Natural killer cell (primary cell): ENCODE measurements at regions not wholly inside any gene's neighbourhood (a gene's known extent, or its start where the extent isn't known, plus 50 kb on each side); places are given as distances from the start of the nearest gene placed in this dataset.

Source experiments
- ATAC-seq, 3 donors: fragments of 150-1000 bp in 2 of 3; fragments of 200-7000 bp in 1 of 3; cut with Tn5 transposase; 1 replicate in 1 of 3; 2 replicates in 2 of 3; pipeline ENCODE4 v1.10.0; 2021; ENCODE audit warnings: mild to moderate bottlenecking in 2 of 3, moderate library complexity in 2 of 3
- DNase-seq, 2 donors: peaks; one replicate each; pipeline versions ENCODE4 v3.0.0 to v3.0.0-alpha.2; 2013 to 2021; ENCODE audit warnings: mixed read lengths in 1 of 2
- H3K27ac ChIP-seq: one replicate; pipeline ENCODE4 v1.5.1; 2013; ENCODE audit warnings: mild to moderate bottlenecking, low read length
- H3K27me3 ChIP-seq: one replicate; pipeline ENCODE4 v1.6.1; 2013; ENCODE audit warnings: low read length; ENCODE audit not compliant: control insufficient read depth, insufficient read depth
- H3K36me3 ChIP-seq: one replicate; pipeline ENCODE4 v1.6.1; 2013; ENCODE audit warnings: low read length; ENCODE audit not compliant: control insufficient read depth, insufficient read depth
- H3K4me1 ChIP-seq: one replicate; pipeline ENCODE4 v1.6.1; 2013; ENCODE audit warnings: low read length; ENCODE audit not compliant: control insufficient read depth, insufficient read depth
- H3K4me3 ChIP-seq: one replicate; pipeline ENCODE4 v1.5.1; 2013; ENCODE audit warnings: low read length
- H3K9me3 ChIP-seq: one replicate; pipeline ENCODE4 v1.6.1; 2013; ENCODE audit warnings: low read length; ENCODE audit not compliant: control insufficient read depth, insufficient read depth
- H3K27ac Mint-ChIP-seq, 2 donors: one replicate each; pipeline ENCODE4 v1.8.0; 2022; ENCODE audit warnings: mild to moderate bottlenecking in 2 of 2, mixed read lengths in 2 of 2, moderate library complexity in 1 of 2
- H3K27me3 Mint-ChIP-seq, 2 donors: one replicate each; pipeline ENCODE4 v1.8.0; 2022; ENCODE audit warnings: low read depth in 2 of 2, mixed read lengths in 2 of 2
- H3K36me3 Mint-ChIP-seq: one replicate; pipeline ENCODE4 v1.8.0; 2022; ENCODE audit warnings: mixed read lengths
- H3K4me1 Mint-ChIP-seq, 2 donors: one replicate each; pipeline ENCODE4 v1.8.0; 2022; ENCODE audit warnings: mixed read lengths in 2 of 2
- H3K4me3 Mint-ChIP-seq: one replicate; pipeline ENCODE4 v1.8.0; 2022; ENCODE audit warnings: mild to moderate bottlenecking, moderate library complexity, mixed read lengths
- H3K9me3 Mint-ChIP-seq, 2 donors: one replicate each; pipeline ENCODE4 v1.8.0; 2022; ENCODE audit warnings: mixed read lengths in 2 of 2
- WGBS: methylation state at CpG from one replicate; pipeline ENCODE4 v1.1.7; 2013; ENCODE audit warnings: missing lambda C conversion rate; ENCODE audit not compliant: insufficient coverage; 5-methylcytosine and 5-hydroxymethylcytosine counted together
- intact Hi-C: fragments of 100-400 bp; cut with micrococcal nuclease; formaldehyde crosslinking; loops from one replicate; pipeline ENCODE4 v1.14.2; 2022
- TF ChIP-seq, protein P1 (sequence below): fragments of 200-600 bp; IDR thresholded peaks from one replicate; pipeline ENCODE4 v1.8.0; 2022; ENCODE audit warnings: antibody characterized with exemption

DNA sequence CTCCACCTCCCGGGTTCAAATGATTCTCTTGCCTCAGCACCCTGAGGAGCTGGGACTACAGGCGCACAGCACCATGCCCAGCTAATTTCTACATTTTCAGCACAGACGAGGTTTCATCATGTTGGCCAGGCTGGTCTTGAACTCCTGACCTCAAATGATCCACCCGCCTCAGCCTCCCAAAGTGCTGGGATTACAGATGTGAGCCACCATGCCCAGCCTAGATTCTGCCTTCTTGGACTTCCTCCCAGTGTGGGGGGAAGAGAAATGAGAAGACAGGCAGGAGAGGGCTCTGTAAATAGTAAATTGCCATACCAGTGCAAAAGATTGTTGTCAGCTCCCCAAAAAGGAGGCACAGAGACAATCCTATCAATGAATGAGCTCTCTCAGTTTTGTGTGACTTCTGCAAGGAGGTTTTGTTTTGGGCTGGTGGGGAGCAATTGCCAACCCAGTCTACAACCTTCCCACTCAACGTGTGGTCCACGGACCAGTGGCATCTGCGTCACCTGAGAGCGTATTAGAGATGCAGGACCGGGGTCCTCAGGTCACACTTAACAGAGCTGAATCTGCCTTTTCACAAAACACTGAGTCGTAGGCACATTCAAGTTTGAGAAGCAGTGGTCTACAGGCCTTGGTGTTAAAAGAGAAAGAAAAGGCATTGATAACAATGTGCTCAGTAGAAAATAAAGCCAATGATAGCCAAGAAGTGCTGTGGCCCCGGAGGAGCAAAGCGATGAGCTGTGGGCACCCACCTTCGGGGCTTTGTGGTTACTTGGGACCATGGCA, 78.1 kb downstream of the MYCN start:
- Mint-ChIP-seq H3K4me1 (peaks cover 0 to 2% of the 10 kb centered on the region in 2 donors), H3K27ac (no peak overlapping the region), H3K36me3 (no peaks in the 10 kb centered on the region), H3K9me3 (no peaks in the 10 kb centered on the region), H3K4me3 (no peak overlapping the region), H3K27me3 (peaks cover 21 to 33% of the 10 kb centered on the region in 2 donors)
- TF ChIP-seq, protein P1, sequence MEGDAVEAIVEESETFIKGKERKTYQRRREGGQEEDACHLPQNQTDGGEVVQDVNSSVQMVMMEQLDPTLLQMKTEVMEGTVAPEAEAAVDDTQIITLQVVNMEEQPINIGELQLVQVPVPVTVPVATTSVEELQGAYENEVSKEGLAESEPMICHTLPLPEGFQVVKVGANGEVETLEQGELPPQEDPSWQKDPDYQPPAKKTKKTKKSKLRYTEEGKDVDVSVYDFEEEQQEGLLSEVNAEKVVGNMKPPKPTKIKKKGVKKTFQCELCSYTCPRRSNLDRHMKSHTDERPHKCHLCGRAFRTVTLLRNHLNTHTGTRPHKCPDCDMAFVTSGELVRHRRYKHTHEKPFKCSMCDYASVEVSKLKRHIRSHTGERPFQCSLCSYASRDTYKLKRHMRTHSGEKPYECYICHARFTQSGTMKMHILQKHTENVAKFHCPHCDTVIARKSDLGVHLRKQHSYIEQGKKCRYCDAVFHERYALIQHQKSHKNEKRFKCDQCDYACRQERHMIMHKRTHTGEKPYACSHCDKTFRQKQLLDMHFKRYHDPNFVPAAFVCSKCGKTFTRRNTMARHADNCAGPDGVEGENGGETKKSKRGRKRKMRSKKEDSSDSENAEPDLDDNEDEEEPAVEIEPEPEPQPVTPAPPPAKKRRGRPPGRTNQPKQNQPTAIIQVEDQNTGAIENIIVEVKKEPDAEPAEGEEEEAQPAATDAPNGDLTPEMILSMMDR: no peak
- Histone ChIP-seq H3K27me3 (peaks cover 4% of the 10 kb centered on the region), H3K27ac (no peak overlapping the region), H3K4me1 (no peaks in the 10 kb centered on the region), H3K36me3 (no peaks in the 10 kb centered on the region), H3K4me3 (no peak overlapping the region), H3K9me3 (no peaks in the 10 kb centered on the region)
- intact Hi-C loops: no loop called here
- WGBS: 88% methylated on average over 12 of the region's 13 CpGs
- no peak for ATAC-seq
- DNase-seq: no peak

DNA sequence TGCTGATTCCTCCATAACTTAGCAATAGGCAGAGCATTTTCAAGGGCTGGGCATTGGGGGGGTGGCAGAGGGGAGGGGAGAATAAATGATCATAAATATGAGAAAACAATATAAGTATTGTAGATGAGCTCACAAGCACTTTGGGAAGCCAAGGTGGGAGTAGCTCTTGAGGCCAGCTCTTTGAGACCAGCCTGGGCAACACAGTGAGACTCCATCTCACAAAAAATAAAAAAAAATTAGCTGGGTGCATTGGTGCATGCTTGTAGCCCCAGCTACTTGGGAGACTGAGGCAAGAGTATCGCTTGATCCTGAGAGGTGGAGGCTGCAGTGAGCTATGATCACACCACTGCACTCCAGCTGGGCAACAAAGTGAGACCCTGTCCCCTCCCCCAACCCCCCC, 75.9 kb downstream of the MYCN start:
- H3K27me3 ChIP-seq: peaks cover 7% of the 10 kb centered on the region
- no peaks in the 10 kb centered on the region for H3K4me1 ChIP-seq
- H3K9me3 Mint-ChIP-seq: no peaks in the 10 kb centered on the region
- ATAC-seq (no peak), DNase-seq (no peak)
- no peak overlapping the region for H3K27ac Mint-ChIP-seq
- no peak overlapping the region for H3K4me3 ChIP-seq
- H3K27ac ChIP-seq: no peak overlapping the region
- H3K27me3 Mint-ChIP-seq: peaks cover 20 to 32% of the 10 kb centered on the region in 2 donors
- H3K4me3 Mint-ChIP-seq: no peak overlapping the region
- TF ChIP-seq, protein P1: no peak
- no peaks in the 10 kb centered on the region for H3K9me3 ChIP-seq
- intact Hi-C loops: no loop called here
- H3K36me3 Mint-ChIP-seq: no peaks in the 10 kb centered on the region
- H3K36me3 ChIP-seq: no peaks in the 10 kb centered on the region
- no CpG with 5 or more reads among the region's 1 CpG for WGBS
- H3K4me1 Mint-ChIP-seq: peaks cover 0 to 6% of the 10 kb centered on the region in 2 donors

DNA sequence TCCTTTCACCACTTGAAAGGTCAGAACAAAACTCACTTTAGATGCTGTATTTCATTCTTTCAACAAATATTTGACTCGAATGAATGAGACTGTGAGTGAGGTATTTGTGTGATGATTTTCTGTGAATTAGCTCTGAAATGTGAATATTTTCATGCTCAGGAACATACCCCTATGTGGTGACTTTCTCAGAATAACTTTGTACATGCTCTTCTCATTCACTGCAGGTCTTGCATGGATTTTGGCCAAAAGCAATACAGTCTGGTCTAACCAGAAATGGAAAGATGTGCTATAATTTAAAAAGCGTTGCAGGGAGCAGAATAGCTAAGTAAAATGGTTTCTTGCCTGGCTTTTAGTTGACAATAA, 75.5 kb downstream of the MYCN start:
- no peak for DNase-seq
- H3K36me3 Mint-ChIP-seq: no peaks in the 10 kb centered on the region
- TF ChIP-seq, protein P1: no peak

More for the DNA sequence above, 75.5 kb downstream of the MYCN start:
- WGBS: 44% methylated on average over 1 of the region's 2 CpGs
- H3K36me3 ChIP-seq: no peaks in the 10 kb centered on the region
- Mint-ChIP-seq H3K27me3 (peaks cover 20 to 32% of the 10 kb centered on the region in 2 donors), H3K4me1 (peaks cover 0 to 6% of the 10 kb centered on the region in 2 donors), H3K9me3 (no peaks in the 10 kb centered on the region), H3K4me3 (no peak overlapping the region), H3K27ac (no peak overlapping the region)
- no peak overlapping the region for H3K4me3 ChIP-seq
- H3K27me3 ChIP-seq: peaks cover 7% of the 10 kb centered on the region
- H3K4me1 ChIP-seq: no peaks in the 10 kb centered on the region
- ATAC-seq: no peak
- no peak overlapping the region for H3K27ac ChIP-seq
- intact Hi-C loops: no loop called here
- no peaks in the 10 kb centered on the region for H3K9me3 ChIP-seq
